CD4-positive, alpha-beta memory T cell (primary cell): ENCODE measurements at regions not wholly inside any gene's neighbourhood (a gene's known extent, or its start where the extent isn't known, plus 50 kb on each side); places are given as distances from the start of the nearest gene placed in this dataset.

Source experiments
- CTCF ChIA-PET: fragments of 350-600 bp; sonication (Branson Sonifier 250); formaldehyde crosslinking; loops from one replicate; lab custom pipeline; 2021; ENCODE audit warnings: inconsistent platforms; ENCODE audit not compliant: partially characterized antibody; lab: Charles Lee
- POLR2A ChIA-PET: fragments of 350-600 bp; sonication (Branson Sonifier 250); formaldehyde crosslinking; loops from one replicate; lab custom pipeline; 2021; ENCODE audit not compliant: partially characterized antibody; lab: Charles Lee
- DNase-seq, 5 donors: peaks; one replicate each; pipeline versions ENCODE4 v3.0.0 to v3.0.0-alpha.2; 2020 to 2022; ENCODE audit warnings: mixed read lengths in 1 of 5
- H3K27ac ChIP-seq: one replicate; pipeline ENCODE4 v1.7.0; 2013; ENCODE audit warnings: low read depth, low read length
- H3K27me3 ChIP-seq: 2 replicates; pipeline ENCODE4 v1.7.0; 2013; ENCODE audit warnings: mild to moderate bottlenecking, low read length, moderate library complexity; ENCODE audit not compliant: insufficient read depth
- H3K36me3 ChIP-seq: 2 replicates; pipeline ENCODE4 v1.7.0; 2013; ENCODE audit warnings: mild to moderate bottlenecking, low read length, moderate library complexity; ENCODE audit not compliant: insufficient read depth
- H3K4me1 ChIP-seq: 2 replicates; pipeline ENCODE4 v1.7.0; 2013; ENCODE audit warnings: mild to moderate bottlenecking, low read length, moderate library complexity; ENCODE audit not compliant: insufficient read depth
- H3K4me3 ChIP-seq, 2 donors: one replicate each; pipeline ENCODE4 v1.7.0; 2013; ENCODE audit warnings: low read length in 2 of 2, mild to moderate bottlenecking in 1 of 2
- H3K9me3 ChIP-seq, 2 donors: one replicate each; pipeline ENCODE4 v1.7.0; 2013; ENCODE audit warnings: low read length in 2 of 2, control low read depth in 1 of 2; ENCODE audit not compliant: control insufficient read depth in 1 of 2
- H3K27ac Mint-ChIP-seq, 7 donors: one replicate each; pipeline ENCODE4 v1.8.0; 2020 to 2021; ENCODE audit warnings: mixed read lengths in 7 of 7, mild to moderate bottlenecking in 6 of 7, inconsistent platforms in 3 of 7, moderate library complexity in 3 of 7
- H3K27me3 Mint-ChIP-seq, 2 donors: one replicate each; pipeline ENCODE4 v1.8.0; 2020 to 2021; ENCODE audit warnings: mixed read lengths in 2 of 2
- H3K36me3 Mint-ChIP-seq, 2 donors: one replicate each; pipeline ENCODE4 v1.8.0; 2020 to 2021; ENCODE audit warnings: mixed read lengths in 2 of 2, inconsistent platforms in 1 of 2, mild to moderate bottlenecking in 1 of 2
- H3K4me1 Mint-ChIP-seq, 4 donors: one replicate each; pipeline ENCODE4 v1.8.0; 2020 to 2021; ENCODE audit warnings: mixed read lengths in 4 of 4, mild to moderate bottlenecking in 1 of 4
- H3K4me3 Mint-ChIP-seq, 8 donors: one replicate each; pipeline ENCODE4 v1.8.0; 2020 to 2021; ENCODE audit warnings: mixed read lengths in 8 of 8, mild to moderate bottlenecking in 7 of 8, moderate library complexity in 6 of 8, inconsistent platforms in 3 of 8
- H3K9me3 Mint-ChIP-seq, 8 donors: one replicate each; pipeline ENCODE4 v1.8.0; 2020 to 2021; ENCODE audit warnings: mixed read lengths in 8 of 8, mild to moderate bottlenecking in 5 of 8, inconsistent platforms in 3 of 8, moderate library complexity in 1 of 8
- intact Hi-C: fragments of 100-400 bp; cut with micrococcal nuclease; formaldehyde crosslinking; loops from one replicate; pipeline ENCODE4 v1.15.1; 2023

DNA sequence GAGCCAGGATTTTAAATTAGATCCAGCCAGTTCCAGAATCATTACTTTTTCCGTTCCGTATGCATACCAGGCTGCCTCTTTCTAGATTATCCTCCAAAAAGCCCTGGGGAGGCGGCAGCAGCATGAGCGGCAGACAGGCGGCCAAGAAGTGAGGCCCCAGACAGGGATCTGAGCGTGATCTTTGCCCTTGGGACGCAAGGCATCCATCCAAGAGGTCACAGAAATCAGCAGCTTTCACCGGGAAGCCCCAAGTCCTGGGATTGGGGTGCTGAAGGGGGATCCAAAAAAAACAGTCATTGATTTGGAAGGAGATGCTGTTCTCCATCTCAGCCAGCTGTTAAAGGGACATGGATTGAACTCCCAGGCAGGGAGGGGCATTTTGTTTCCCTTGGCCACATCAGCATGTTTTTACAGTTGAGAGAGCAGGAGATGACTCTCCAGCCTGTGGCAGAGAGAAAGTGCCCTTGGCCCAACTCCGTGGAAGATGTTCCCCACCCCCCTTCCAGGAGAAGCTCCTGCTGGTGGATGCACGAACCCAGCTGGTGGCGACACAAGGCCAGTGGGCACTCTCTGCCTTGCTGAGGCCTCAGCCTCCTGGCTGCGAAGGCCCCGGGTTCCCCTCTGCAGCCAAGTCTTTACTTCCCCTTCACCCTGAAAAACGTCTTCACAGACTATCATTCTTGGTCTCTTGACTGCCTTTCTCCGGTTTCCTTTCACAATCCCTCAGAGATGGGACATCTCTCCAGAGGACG is 265.6 kb downstream of the ANAPC1 start:
- no peaks in the 10 kb centered on the region for H3K9me3 ChIP-seq
- H3K36me3 ChIP-seq, result no peaks in the 10 kb centered on the region
- Mint-ChIP-seq H3K9me3 (peaks cover 0 to 2% (median 0%) of the 10 kb centered on the region in 8 donors), H3K27ac (no peak overlapping the region), H3K4me3 (no peak overlapping the region), H3K36me3 (no peaks in the 10 kb centered on the region), H3K27me3 (peaks cover 0 to 1% of the 10 kb centered on the region in 2 donors), H3K4me1 (no peaks in the 10 kb centered on the region)
- no peak overlapping the region for H3K4me3 ChIP-seq
- POLR2A ChIA-PET, result no interaction called here
- intact Hi-C loops, result no loop called here
- H3K4me1 ChIP-seq, result no peaks in the 10 kb centered on the region
- CTCF ChIA-PET, result no interaction called here
- H3K27ac ChIP-seq, result no peak overlapping the region
- H3K27me3 ChIP-seq, result no peaks in the 10 kb centered on the region
- DNase-seq, result no peak

- no peak overlapping the region for H3K27ac ChIP-seq
- ChIA-PET CTCF (no interaction called here), POLR2A (no interaction called here)
- H3K4me1 Mint-ChIP-seq, result peaks cover 0 to 2% (median 0%) of the 10 kb centered on the region in 4 donors
- no peak overlapping the region for H3K27ac Mint-ChIP-seq
- no peaks in the 10 kb centered on the region for H3K36me3 Mint-ChIP-seq
- no peak overlapping the region for H3K4me3 Mint-ChIP-seq
- no peak for DNase-seq
- no peaks in the 10 kb centered on the region for H3K4me1 ChIP-seq
- H3K36me3 ChIP-seq, result no peaks in the 10 kb centered on the region
- intact Hi-C loops, result no loop called here
- no peak overlapping the region for H3K4me3 ChIP-seq
- no peaks in the 10 kb centered on the region for H3K9me3 ChIP-seq
- H3K27me3 ChIP-seq, result no peaks in the 10 kb centered on the region
- peaks cover 0 to 2% (median 0%) of the 10 kb centered on the region in 8 donors for H3K9me3 Mint-ChIP-seq
- peaks cover 0 to 4% of the 10 kb centered on the region in 2 donors for H3K27me3 Mint-ChIP-seq
Observed at GRCh38 chr2:111618978-111619902, 264.8 kb downstream of the ANAPC1 start.

- CTCF ChIA-PET, result no interaction called here
- Mint-ChIP-seq H3K27me3 (peaks cover 0 to 6% of the 10 kb centered on the region in 2 donors), H3K9me3 (peaks cover 0 to 2% (median 0%) of the 10 kb centered on the region in 8 donors)
Observed at GRCh38 chr2:111620281-111620680, 263.7 kb downstream of the ANAPC1 start.

DNA sequence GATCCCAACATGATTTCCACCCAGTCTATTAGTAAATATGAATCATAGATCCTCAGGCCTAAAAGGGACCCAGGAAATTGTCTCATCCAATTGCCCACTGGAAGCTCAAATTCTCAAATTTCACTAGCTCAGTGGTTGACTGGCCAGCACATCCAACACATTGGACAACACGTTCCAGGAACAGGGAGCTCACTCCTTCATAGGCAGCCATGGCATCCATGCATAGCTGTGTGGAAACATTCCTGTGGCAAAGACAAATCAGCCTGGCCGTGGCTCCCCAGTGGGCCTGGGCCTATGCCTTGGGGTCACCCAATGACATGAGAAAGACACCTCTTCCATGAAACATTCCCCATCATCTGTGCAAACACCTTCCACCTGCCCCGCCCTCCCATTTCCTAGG is 261.1 kb downstream of the ANAPC1 start:
- Histone ChIP-seq H3K27ac (no peak overlapping the region), H3K9me3 (no peaks in the 10 kb centered on the region), H3K36me3 (no peaks in the 10 kb centered on the region), H3K4me1 (no peaks in the 10 kb centered on the region), H3K27me3 (no peaks in the 10 kb centered on the region), H3K4me3 (no peak overlapping the region)
- H3K36me3 Mint-ChIP-seq, result no peaks in the 10 kb centered on the region
- ChIA-PET POLR2A (no interaction called here), CTCF (no interaction called here)
- no peak overlapping the region for H3K4me3 Mint-ChIP-seq
- no peak for DNase-seq
- peaks cover 0 to 8% (median 3%) of the 10 kb centered on the region in 4 donors for H3K4me1 Mint-ChIP-seq
- intact Hi-C loops, result no loop called here
- H3K9me3 Mint-ChIP-seq, result peaks cover 0 to 16% (median 9%) of the 10 kb centered on the region in 8 donors
- no peak overlapping the region for H3K27ac Mint-ChIP-seq
- H3K27me3 Mint-ChIP-seq, result peaks cover 0 to 8% of the 10 kb centered on the region in 2 donors

More at GRCh38 chr2:111620281-111620680, 263.7 kb downstream of the ANAPC1 start:
- POLR2A ChIA-PET, result no interaction called here
- no peak for DNase-seq
- H3K4me1 Mint-ChIP-seq, result peaks cover 0 to 8% (median 3%) of the 10 kb centered on the region in 4 donors
- intact Hi-C loops, result no loop called here
- H3K36me3 Mint-ChIP-seq, result no peaks in the 10 kb centered on the region
- H3K4me1 ChIP-seq, result no peaks in the 10 kb centered on the region
- no peaks in the 10 kb centered on the region for H3K9me3 ChIP-seq
- no peaks in the 10 kb centered on the region for H3K36me3 ChIP-seq
- no peak overlapping the region for H3K4me3 Mint-ChIP-seq
- no peaks in the 10 kb centered on the region for H3K27me3 ChIP-seq
- H3K27ac ChIP-seq, result no peak overlapping the region
- no peak overlapping the region for H3K27ac Mint-ChIP-seq
- no peak overlapping the region for H3K4me3 ChIP-seq

GRCh38 chr2:111623380-111623779 is 260.6 kb downstream of the ANAPC1 start:
- Histone ChIP-seq H3K27me3 (no peaks in the 10 kb centered on the region), H3K4me3 (no peak overlapping the region), H3K27ac (no peak overlapping the region), H3K4me1 (no peaks in the 10 kb centered on the region), H3K9me3 (no peaks in the 10 kb centered on the region), H3K36me3 (no peaks in the 10 kb centered on the region)
- peaks cover 0 to 8% of the 10 kb centered on the region in 2 donors for H3K27me3 Mint-ChIP-seq
- H3K36me3 Mint-ChIP-seq, result no peaks in the 10 kb centered on the region
- ChIA-PET CTCF (no interaction called here), POLR2A (no interaction called here)
- intact Hi-C loops, result no loop called here
- H3K4me1 Mint-ChIP-seq, result peaks cover 0 to 8% (median 3%) of the 10 kb centered on the region in 4 donors
- H3K27ac Mint-ChIP-seq, result no peak overlapping the region
- no peak for DNase-seq
- H3K4me3 Mint-ChIP-seq, result no peak overlapping the region
- peaks cover 0 to 21% (median 14%) of the 10 kb centered on the region in 8 donors for H3K9me3 Mint-ChIP-seq

GRCh38 chr2:111624411-111625156 is 259.4 kb downstream of the ANAPC1 start:
- no peaks in the 10 kb centered on the region for H3K27me3 ChIP-seq
- H3K27me3 Mint-ChIP-seq, result peaks cover 1 to 8% of the 10 kb centered on the region in 2 donors
- H3K27ac ChIP-seq, result no peak overlapping the region
- intact Hi-C loops, result no loop called here
- H3K27ac Mint-ChIP-seq, result no peak overlapping the region
- no peaks in the 10 kb centered on the region for H3K36me3 ChIP-seq
- H3K36me3 Mint-ChIP-seq, result peaks cover 0 to under 1% of the 10 kb centered on the region in 2 donors
- no peaks in the 10 kb centered on the region for H3K9me3 ChIP-seq
- POLR2A ChIA-PET, result no interaction called here
- peaks cover 6 to 33% (median 23%) of the 10 kb centered on the region in 8 donors for H3K9me3 Mint-ChIP-seq
- no peaks in the 10 kb centered on the region for H3K4me1 ChIP-seq
- H3K4me3 Mint-ChIP-seq, result peak overlapping the region in 1 of 8 donors; percentile 54
- DNase-seq, result no peak
- H3K4me1 Mint-ChIP-seq, result peaks cover 0 to 8% (median 3%) of the 10 kb centered on the region in 4 donors
- CTCF ChIA-PET, result no interaction called here
- no peak overlapping the region for H3K4me3 ChIP-seq
